ENCODE measurements at regions not wholly inside any gene's neighbourhood (a gene's known extent, or its start where the extent isn't known, plus 50 kb on each side); places are given as distances from the start of the nearest gene placed in this dataset.

GRCh38 chr2:144067506-144067905 lies 452.4 kb downstream of the ZEB2 start:
- DNase-seq (ENCODE audit: extremely low spot score, unreplicated experiment), result no peak
- H3K27ac Mint-ChIP-seq (ENCODE audit: unreplicated experiment), result no peak overlapping the region
- no peak overlapping the region for H3K4me3 Mint-ChIP-seq (ENCODE audit: unreplicated experiment)
- no peaks in the 10 kb centered on the region for H3K9me3 Mint-ChIP-seq (ENCODE audit: unreplicated experiment)
- H3K27me3 Mint-ChIP-seq (ENCODE audit: unreplicated experiment), result no peaks in the 10 kb centered on the region
- no peak for TF ChIP-seq CTCF (IDR thresholded peaks at IDR 0.05)
- H3K36me3 Mint-ChIP-seq (ENCODE audit: unreplicated experiment), result no peaks in the 10 kb centered on the region
- no peaks in the 10 kb centered on the region for H3K4me1 Mint-ChIP-seq (ENCODE audit: unreplicated experiment)

DNA sequence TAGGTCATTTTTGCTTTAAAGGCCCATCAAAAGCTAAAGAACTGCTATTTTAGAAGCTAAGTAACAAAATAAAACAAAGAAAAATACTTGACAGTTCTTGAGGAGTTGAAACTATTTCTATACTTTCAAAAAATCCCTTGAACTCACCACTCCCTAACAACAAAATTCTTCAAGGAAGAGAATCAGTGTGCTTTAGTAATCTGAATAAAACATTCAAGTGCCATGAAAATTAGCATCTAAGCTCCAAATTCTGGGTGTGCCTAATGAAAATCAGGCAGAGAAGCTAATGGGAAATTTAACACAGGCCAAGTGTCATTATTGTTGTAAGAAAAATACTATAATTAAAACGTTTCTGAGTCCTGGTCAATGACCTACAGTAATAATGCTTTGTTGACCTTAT lies 456.3 kb downstream of the ZEB2 start:
- H3K4me3 Mint-ChIP-seq (ENCODE audit: unreplicated experiment), result no peak overlapping the region
- no peaks in the 10 kb centered on the region for H3K4me1 Mint-ChIP-seq (ENCODE audit: unreplicated experiment)
- no peaks in the 10 kb centered on the region for H3K27me3 Mint-ChIP-seq (ENCODE audit: unreplicated experiment)

GRCh38 chr2:144054911-144055310 lies 465.0 kb downstream of the ZEB2 start:
- no peak for DNase-seq (ENCODE audit: extremely low spot score, unreplicated experiment)
- Mint-ChIP-seq H3K4me3 (ENCODE audit: unreplicated experiment) (no peak overlapping the region), H3K9me3 (ENCODE audit: unreplicated experiment) (no peaks in the 10 kb centered on the region), H3K4me1 (ENCODE audit: unreplicated experiment) (peaks cover 4% of the 10 kb centered on the region), H3K27me3 (ENCODE audit: unreplicated experiment) (no peaks in the 10 kb centered on the region), H3K27ac (ENCODE audit: unreplicated experiment) (no peak overlapping the region), H3K36me3 (ENCODE audit: unreplicated experiment) (no peaks in the 10 kb centered on the region)
- TF ChIP-seq CTCF (IDR thresholded peaks at IDR 0.05), result no peak

More for the DNA sequence above, 456.3 kb downstream of the ZEB2 start:
- no peaks in the 10 kb centered on the region for H3K36me3 Mint-ChIP-seq (ENCODE audit: unreplicated experiment)
- no peak for DNase-seq (ENCODE audit: extremely low spot score, unreplicated experiment)
- no peaks in the 10 kb centered on the region for H3K9me3 Mint-ChIP-seq (ENCODE audit: unreplicated experiment)
- no peak overlapping the region for H3K27ac Mint-ChIP-seq (ENCODE audit: unreplicated experiment)
- TF ChIP-seq CTCF (IDR thresholded peaks at IDR 0.05), result no peak

DNA sequence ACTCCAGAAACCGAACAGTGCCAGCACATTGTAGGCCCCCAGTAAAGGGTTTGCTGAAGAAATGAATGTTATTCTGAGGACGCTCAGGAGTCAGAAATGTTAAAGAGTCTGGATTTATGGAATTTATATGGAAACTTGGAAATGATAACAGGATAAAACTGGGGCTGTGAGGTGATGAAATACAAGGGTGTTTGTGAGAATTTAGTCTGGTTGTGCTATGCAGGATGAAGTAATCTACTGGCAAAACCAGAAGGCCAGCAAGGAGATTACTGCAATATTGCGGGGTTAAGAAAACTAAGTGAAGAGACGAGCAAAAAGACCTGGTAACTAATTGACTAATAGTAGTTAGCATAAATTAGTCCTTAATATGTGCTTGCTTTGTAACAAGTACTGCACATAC lies 467.8 kb downstream of the ZEB2 start:
- no peak overlapping the region for H3K27ac Mint-ChIP-seq (ENCODE audit: unreplicated experiment)
- no peak for DNase-seq (ENCODE audit: extremely low spot score, unreplicated experiment)
- no peaks in the 10 kb centered on the region for H3K36me3 Mint-ChIP-seq (ENCODE audit: unreplicated experiment)
- no peak for TF ChIP-seq CTCF (IDR thresholded peaks at IDR 0.05)
- peaks cover 13% of the 10 kb centered on the region for H3K4me1 Mint-ChIP-seq (ENCODE audit: unreplicated experiment)
- no peaks in the 10 kb centered on the region for H3K9me3 Mint-ChIP-seq (ENCODE audit: unreplicated experiment)
- H3K4me3 Mint-ChIP-seq (ENCODE audit: unreplicated experiment), result no peak overlapping the region
- no peaks in the 10 kb centered on the region for H3K27me3 Mint-ChIP-seq (ENCODE audit: unreplicated experiment)

DNA sequence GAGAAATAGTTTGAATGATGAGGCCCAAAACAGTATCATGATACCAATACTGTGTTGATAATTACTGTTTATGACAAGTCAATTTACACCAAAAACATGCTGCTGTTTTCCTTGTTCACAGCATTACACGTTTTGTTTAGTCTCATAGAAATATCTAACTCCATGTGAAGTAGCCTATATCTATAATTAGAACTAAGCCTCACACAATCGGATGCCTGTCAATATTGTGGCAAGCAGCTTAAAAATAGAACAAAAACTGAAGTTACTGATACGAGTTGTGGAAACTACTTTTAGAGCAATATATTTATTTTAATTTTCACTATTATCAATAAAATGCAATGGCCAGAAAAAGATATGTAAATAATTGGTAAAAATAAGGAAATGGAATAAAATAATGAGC lies 470.8 kb downstream of the ZEB2 start:
- H3K27ac Mint-ChIP-seq (ENCODE audit: unreplicated experiment), result no peak overlapping the region
- H3K9me3 Mint-ChIP-seq (ENCODE audit: unreplicated experiment), result no peaks in the 10 kb centered on the region
- H3K36me3 Mint-ChIP-seq (ENCODE audit: unreplicated experiment), result no peaks in the 10 kb centered on the region
- DNase-seq (ENCODE audit: extremely low spot score, unreplicated experiment), result no peak
- no peaks in the 10 kb centered on the region for H3K27me3 Mint-ChIP-seq (ENCODE audit: unreplicated experiment)
- peaks cover 13% of the 10 kb centered on the region for H3K4me1 Mint-ChIP-seq (ENCODE audit: unreplicated experiment)
- TF ChIP-seq CTCF (IDR thresholded peaks at IDR 0.05), result no peak
- H3K4me3 Mint-ChIP-seq (ENCODE audit: unreplicated experiment), result no peak overlapping the region
